HG02623 (cell line): ENCODE measurements at regions not wholly inside any gene's neighbourhood (a gene's known extent, or its start where the extent isn't known, plus 50 kb on each side); places are given as distances from the start of the nearest gene placed in this dataset.

Experiments used
- ATAC-seq: cut with Tn5 transposase; IDR thresholded peaks from one replicate; pipeline ENCODE4 v1.9.1; 2021; ENCODE audit warnings: moderate library complexity; ENCODE audit not compliant: unreplicated experiment

DNA sequence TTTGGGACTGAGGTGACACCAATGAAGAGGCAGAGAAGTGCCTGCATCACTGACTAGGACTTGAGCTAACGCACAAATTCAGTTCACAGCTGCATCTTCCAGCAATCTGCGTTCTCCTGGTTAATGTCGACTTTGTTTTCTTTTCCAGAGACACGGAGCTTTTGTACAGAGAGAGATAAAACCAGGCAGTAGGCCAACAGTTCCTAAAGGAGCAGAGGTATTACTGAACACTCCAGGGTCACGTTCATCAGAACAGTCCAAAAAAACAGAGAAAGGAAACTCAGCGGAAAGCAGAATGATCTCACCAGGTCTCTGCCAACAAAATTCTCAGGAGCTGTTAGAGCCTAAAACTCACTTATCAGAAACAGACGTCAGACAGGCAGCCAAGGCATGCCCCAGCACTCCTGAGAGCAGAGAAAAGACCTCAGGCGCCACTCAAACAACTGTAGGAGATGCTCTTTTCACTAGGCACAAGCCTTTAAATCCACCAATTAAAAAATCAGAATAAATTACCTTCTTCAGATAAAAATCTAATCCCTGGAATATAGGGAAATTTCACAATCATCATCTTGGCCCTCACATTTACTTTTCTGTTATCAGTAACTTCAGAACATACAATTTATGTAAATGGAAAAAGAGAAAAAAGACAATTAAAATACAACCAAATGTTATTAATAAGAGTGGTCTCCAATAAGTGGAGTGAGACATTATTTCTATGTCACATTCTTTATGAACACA, 95.9 kb upstream of the SPTBN1 start:
- no peak for ATAC-seq

DNA sequence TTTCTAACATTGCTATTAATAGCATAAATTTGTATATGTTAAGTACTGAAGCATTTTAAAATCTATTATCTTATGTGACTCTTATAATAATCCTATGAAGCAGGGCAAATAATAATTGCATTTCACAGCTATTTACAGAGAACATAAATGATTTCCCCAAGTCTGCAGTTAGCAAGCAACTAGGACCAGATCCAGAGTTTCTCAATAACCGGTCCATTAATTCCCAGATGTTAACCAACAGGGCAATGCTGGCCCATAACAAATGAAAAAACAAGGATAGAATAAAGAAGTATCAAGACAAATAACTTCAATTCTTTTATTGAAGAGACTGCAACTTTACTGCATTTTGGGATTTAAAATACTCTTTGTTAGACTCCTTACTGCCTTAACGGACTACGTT, 91.7 kb upstream of the SPTBN1 start:
- ATAC-seq, result no peak

DNA sequence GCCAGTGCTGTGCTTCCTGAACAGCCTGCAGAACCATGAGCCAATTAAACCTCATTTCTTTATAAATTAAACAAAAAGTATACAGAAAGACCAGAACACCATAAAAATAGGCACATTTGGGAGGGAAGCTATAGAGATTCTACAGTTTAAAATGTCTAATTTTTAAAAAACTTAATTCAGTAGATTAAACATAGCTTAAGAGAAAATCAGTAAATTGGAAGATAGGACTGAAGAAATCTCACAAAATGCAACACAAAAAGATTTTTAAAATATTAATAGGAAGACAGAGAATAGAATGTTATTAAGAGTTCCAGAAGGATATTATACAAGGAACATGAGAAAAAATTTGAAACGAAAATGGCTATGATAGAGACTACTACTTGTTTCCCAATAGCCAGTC, 90.5 kb upstream of the SPTBN1 start:
- ATAC-seq, result no peak

DNA sequence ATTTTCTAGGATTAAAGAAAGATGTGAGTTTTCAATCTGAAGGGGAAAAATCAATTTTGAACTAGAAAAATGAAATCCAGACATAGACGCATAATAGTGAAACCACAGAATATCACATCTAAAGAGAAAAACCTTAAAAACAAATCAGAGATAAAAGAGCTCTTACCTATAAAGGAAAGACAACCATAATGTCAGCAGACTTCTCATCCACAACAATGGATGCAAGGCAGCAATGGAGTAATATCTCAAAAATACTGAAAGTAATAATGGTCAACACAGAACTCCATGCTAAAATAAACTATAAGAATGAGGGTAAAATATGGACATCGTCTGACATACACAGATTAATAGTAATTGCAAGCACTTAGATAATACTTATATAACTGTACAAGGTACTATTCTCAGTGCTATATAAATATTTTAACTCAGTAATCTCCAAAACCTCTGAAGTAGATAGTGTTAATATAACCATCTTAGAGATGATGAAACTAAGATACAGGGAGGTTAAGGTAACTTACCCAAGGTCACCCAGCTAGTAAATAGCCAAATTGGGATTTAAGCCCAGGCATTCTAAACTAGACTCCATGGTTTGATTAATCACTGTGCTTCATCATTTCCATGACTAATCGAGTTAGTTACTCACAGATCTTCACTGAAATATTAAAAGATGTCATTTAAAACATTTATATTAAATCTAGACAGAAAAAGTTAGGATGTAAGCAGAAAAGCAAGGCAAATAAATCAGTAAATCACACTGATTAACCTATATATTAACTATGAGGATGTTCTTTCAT, 89.4 kb upstream of the SPTBN1 start:
- no peak for ATAC-seq

DNA sequence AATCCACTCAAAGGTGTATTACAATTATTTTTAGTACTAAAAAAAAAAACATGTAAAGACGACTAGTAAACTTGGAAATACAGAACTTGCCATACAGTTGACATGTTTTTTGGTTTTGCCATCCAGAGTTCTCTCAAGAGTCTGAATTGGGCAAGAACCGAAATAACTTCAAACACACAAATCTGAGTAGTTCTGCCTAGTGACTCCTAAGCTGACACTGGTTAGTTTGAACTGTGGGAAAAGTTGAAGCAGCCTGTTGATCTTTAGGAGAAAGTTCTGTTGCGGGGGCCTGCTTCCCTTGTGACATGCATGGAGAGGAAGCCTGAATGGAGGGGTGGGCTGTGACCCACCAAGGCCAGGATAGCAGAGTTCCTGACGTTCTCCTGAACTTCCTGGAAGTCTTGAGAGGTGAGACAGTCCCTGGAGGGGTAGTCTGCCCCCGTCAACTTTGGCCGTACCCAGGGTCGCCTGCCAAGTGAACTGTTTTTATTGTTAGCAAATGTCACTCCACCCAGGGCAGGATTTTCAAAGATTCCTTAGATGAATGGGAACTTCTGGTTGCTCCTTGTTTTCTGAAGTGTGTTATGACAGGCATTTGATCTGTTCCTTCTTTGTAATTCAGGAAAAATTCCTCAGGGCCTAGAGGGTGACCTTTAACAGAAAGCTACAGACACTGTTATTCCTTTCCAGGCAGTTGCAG, 85.6 kb upstream of the SPTBN1 start:
- no peak for ATAC-seq

DNA sequence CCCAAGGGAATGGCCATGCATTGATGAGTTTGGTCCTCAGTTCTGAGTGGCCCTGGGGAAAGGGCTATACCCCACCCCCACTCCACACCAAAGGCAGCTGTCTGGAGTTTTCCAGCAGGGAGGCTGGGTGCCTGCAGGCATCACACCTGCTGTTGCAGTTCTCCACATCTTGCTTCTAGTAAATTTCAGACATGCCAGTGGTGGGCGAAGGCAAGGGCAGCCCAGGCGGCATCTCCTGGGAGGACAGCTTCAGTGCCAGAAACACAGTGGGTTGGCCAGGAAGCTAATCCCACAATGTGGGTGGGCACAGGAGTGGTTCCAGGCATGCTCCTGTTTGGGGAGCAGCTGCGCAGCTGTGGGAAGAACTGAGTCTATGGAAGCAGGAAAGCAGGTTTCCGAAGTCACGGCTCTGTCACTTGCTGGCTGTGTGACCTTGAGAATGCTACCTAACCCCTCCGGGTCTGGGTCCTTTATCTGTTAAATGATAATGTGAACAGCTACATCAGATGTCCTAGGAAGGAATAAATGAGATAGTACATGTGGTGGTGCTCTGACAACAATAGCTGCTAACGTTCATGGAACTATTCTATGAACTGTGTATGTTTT, 84.6 kb upstream of the SPTBN1 start:
- ATAC-seq, result no peak

DNA sequence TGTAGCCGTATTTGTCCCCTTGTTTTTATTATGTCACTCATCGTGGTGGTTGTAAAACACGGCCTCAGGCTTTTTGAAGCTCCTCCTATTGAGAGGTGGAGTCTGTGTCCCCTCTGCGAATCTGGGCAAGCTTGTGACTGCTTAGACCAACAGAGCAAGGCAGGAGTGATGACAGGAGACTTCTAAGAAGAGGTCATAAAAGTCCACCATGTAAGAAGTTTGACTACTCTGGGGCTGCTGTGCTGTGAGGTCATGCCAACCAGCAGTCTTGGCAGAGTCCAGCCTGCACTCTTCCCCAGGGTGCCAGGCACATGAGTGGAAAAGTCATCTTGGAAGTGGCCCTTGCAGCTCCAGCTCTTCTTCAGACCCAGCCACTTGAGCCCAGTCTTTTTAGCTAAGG, 83.8 kb upstream of the SPTBN1 start:
- no peak for ATAC-seq

DNA sequence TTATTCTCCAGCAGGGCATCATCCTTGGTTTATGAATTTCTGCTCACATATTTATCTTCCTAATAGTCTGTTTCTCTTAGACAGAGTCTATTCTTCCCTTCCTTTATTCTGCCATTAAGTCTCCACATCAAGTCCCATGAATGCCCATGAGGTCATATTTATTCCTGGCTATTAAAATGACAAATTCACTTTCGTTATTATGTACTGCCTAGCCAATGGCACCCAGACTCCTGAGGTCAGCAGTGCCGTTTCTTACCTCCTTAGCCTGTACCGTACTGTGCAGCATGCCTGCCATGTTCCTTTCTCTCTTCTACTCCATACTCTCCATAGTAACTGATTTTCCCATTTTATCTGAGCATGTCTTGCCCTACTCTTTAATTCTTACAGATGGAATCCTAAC, 82.3 kb upstream of the SPTBN1 start:
- no peak for ATAC-seq

DNA sequence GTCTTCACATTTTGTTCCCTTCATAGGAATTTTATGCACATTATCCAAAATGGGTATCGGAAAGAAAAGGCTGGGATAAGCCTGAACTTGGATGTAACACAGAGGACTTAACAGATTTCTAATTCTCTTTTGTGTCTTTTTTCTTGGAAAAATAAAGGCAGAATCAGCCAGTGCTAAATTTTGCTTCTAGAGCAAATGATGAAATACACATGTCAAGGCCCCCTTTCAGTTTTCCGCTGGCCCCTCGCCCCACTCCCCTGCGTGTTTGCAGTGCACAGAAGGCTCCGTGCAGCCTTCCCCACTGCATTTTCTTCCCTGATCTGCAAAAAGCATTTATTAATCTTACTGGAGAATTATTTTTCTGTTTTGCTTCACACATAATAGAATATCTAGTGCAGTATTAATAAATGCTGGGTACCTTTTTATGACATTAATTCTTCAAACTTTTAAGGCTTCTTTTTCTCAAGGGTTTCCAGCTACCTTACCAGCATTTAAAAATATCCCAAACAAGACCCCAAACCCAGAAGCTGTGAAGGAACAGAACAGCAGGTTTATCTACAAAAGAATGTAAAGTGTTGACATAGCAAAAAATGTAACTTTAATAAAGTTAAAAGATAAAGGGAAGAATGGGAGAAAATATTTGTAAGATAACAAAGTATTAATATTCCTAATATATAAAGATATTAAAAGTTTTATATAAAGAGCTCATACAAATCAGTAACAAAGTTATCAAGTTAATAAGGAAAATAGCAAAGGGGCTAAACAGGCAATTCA, 81.3 kb upstream of the SPTBN1 start:
- ATAC-seq, result no peak

DNA sequence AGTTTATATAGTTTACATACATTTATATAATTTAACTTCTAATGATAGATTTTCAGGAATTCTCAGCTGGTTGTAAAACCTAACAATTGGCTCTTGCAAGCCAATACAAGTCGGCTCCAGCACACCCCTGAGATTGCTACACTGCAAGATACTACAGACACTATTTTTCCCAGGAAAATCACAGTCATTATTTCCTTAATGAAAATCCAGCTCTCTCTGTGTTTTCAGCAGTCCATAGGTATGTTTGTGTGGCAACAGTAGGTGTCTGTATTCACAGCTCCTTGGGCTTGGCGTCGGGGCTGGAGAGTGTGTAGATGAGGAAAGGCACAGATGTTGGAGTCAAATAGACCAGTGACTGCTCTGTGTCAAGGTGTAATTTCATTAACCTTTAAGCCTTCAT, 78.7 kb upstream of the SPTBN1 start:
- ATAC-seq, result no peak

DNA sequence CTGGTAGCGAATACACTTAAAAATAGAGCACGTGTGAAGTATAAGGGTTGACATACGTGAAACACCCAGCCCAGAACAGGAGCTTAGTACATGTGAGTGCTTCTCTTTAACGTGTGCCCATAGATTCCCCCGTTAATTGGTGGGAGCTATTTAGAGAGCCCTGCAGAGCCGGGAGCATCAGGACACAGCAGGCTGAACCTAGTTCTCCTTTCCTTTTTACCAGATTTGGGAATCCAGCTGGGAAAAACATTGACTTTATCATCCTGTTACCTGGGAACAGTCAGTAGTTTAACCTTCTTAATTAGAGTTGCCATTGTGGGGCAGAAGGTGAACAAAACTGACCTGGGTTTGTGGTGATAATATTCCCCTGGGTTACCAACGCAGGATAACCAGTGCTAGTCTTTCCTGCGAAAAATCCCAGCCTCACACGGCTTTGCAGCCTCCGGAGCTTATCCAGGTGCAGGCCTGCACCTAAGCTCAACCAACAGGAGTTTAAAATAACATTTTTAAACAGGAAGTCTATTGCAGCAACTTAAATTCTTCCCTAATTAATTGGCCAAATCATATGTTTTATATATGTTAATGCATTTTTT, 78.1 kb upstream of the SPTBN1 start:
- no peak for ATAC-seq

DNA sequence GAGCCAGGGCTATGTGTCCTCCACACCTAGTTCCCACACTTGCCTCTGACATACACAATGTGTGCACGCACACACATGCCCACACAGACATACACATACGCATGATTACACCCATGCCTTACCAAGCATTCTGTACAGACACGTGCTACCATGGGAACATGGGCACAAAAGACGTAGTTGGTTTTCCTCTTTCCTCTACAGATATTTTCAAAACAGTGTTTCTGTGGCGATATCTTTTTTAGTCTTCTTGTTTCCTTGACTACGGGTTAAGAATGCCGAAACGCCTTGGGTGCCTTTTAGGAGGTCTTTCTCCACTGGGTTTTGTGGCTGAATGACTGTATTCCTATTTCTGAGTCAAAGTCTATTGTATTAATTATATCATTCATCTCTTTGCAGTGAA, 75.5 kb upstream of the SPTBN1 start:
- ATAC-seq, result no peak

DNA sequence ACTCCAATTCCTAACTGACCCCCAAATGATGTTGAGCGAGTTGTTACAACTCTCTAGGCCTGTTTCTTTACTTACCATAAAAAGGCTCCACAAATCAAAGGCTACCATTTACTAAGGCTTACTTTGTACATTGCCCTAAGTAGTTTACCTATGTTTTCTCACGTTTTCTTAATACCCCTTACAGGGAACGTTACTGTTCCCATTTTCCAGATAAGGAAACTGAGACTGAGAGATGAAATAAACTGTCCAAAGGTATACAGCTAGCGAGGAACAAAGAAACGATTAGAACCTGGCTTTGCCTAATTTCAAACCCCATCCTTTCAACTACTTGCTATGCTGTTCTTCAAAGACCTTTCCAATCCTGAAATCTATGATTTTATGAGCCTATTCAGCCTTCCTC, 74.8 kb upstream of the SPTBN1 start:
- no peak for ATAC-seq

DNA sequence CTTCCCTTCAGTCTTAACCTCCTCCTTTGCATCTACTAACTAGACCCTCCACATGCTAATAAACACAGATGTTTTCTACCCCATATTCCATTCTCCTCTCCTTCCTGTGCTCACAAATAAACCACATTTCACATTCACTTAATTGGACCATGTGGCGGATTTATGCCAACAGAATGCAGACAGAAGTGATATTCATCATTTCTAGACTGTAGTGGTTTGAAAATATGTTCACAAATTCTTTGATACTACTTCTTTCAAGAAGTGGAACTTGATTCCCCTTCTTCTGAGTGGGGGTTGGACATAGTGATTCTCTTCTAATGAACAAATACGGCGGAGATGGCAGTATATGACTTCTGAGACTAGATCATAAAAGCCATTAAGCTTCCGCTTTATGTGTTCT, 73.5 kb upstream of the SPTBN1 start:
- ATAC-seq, result no peak

DNA sequence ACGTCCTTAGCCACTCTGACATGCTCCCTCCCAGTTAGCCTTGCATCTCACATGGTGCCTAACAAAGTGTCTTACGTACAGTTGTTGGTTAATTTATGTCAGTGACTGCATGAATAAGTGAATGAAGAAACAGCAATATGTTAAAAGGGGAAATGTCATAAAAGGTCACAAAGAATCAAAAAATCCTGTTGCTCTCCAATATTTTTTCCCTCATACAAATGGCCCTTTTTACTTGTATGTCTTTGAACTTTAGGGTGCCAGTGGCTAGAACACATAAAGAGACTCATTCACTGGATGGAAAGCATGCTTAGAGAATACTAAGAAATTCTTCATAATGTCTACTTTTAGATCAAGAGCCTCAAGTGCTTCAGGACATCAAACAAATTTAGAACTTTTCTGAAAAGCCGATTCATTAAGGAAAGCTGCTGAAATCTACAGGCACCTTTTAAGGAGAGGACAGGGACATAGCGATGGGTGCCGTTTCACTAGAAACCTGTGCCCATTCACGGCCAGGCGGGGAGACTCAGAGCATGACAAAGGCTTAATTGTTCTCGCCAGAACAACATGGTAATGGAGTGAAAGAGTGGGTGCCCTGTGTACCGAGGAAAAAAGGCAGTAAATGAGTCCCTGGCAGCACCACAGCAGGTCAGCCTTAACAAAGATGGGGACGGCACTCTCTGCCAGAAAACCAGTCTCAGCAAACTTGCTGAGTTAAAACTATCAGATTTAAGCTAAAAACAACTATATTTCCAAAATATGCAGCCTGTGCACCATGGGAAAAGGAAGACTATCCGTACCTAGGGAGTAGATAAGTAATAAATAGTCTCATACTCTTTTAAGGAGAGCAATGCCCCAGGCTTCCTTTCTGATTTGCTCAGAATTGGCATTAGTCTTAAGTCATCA, 71.6 kb upstream of the SPTBN1 start:
- no peak for ATAC-seq

DNA sequence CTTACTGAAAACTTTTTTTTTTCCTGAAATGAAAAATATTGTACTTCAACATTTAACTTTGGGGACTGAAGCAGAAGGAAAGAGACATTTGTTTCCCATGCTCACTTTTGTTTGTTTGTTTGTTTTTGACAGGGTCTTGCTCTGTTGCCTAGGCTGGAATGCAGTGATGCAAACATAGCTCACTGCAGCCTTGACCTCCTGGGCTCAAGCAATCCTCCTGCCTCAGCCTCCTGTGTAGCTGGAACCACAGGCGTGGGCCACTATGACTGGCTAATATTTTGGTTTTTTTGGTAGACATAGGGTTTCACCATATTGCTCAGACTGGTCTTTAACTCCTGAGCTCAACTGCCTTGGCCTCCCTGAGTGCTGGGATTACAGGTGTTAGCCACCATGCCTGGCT, 70.9 kb upstream of the SPTBN1 start:
- no peak for ATAC-seq

DNA sequence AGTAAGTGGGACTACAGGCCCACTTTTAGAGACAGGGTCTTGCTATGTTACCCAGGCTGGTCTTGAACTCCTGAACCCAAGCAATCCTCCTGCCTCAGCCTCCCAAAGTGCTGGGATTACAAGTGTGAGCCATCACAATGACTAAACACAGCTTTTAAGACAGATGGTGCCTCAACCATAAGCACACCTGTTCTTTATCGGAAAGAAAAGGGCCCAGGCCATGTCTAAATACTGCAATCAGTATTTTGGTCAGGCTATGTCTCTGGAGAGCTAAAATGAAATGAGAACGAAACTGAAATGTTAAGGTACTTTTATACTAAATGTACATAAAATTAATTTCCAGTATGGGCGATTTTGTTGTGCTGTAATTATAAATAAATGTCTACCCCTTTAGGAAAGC, 69.5 kb upstream of the SPTBN1 start:
- no peak for ATAC-seq

DNA sequence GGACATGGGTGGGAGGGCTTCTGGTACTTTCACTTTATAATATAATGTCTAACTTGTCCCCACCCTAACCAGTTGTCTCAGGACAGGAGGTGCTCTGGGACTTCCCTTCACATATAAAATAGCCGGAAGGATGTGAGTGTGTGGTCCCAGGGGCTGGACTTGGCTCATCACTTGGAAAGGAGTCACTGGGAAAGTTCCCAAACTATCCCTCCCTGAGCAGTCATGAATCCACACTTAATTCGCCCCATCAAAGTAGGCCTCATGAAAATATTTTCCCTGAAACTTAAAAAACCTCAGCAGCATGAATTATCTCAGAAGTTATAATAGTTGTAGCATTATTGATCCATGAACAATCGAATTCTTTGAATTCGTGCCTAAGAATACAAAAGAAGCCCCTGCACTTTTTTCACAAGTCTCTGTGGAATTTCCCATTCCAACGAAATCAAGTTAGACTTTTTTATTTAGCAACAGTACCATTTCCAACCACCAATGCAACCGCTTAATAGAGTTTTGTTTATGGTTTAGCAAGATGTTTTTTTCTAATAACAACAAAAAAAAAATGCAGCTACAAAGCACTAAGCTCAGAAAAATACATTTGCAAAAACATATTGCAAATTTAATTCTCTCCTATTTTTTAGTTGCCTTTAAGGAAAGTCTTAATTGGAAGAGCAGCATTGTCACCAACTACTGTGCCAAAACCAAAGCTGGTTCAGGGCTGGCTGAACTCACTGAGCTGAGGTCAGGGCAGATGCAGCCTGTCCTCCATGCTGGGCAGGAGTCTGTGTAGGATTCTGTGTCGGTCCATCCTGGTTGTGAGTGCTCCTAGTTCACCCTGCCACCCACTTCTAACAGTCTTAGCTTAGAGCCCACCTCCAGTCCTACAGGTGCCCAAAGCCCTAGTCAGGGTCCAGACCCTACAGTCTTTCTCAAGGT, 68.8 kb upstream of the SPTBN1 start:
- ATAC-seq, result no peak
